MM.1S (cell line): ENCODE measurements at regions not wholly inside any gene's neighbourhood (a gene's known extent, or its start where the extent isn't known, plus 50 kb on each side); places are given as distances from the start of the nearest gene placed in this dataset.

Source experiments
- CTCF ChIP-seq: fragments of 300-600 bp; sonication (generic); IDR thresholded peaks from 2 replicates; pipeline ENCODE4 v1.5.1; 2016; ENCODE audit warnings: antibody characterized with exemption, low read length, mixed read lengths
- EZH2 ChIP-seq: fragments of 300-600 bp; sonication (generic); optimal IDR thresholded peaks from 2 replicates; pipeline ENCODE3; 2017; ENCODE audit warnings: low read depth, mild to moderate bottlenecking, antibody characterized with exemption, low read length, mixed read lengths

GRCh38 chr7:25771491-25771890, 380.5 kb upstream of the NFE2L3 start:
- no peak for TF ChIP-seq CTCF
- TF ChIP-seq EZH2, result no peak
